ENCODE measurements at regions not wholly inside any gene's neighbourhood (a gene's known extent, or its start where the extent isn't known, plus 50 kb on each side); places are given as distances from the start of the nearest gene placed in this dataset.

- CTCF ChIA-PET, result no interaction called here
- Mint-ChIP-seq H3K27ac (no peak overlapping the region), H3K4me1 (no peaks in the 10 kb centered on the region), H3K27me3 (ENCODE audit: low read depth) (no peaks in the 10 kb centered on the region), H3K4me3 (no peak overlapping the region), H3K36me3 (peaks cover 4% of the 10 kb centered on the region), H3K9me3 (peaks cover 14% of the 10 kb centered on the region)
- TF ChIP-seq RORB (CRISPR knock-in tag; IDR thresholded peaks at IDR 0.05) (no peak), TEAD4 (CRISPR knock-in tag; IDR thresholded peaks at IDR 0.05) (no peak), NFATC4 (CRISPR knock-in tag; IDR thresholded peaks at IDR 0.05) (no peak), FOXK1 (CRISPR knock-in tag; IDR thresholded peaks at IDR 0.05) (no peak), PRDM15 (CRISPR knock-in tag; IDR thresholded peaks at IDR 0.05) (no peak), JUN (CRISPR knock-in tag; IDR thresholded peaks at IDR 0.05) (no peak), ERG (CRISPR knock-in tag; IDR thresholded peaks at IDR 0.05) (no peak), GRHL2 (CRISPR knock-in tag; IDR thresholded peaks at IDR 0.05; ENCODE audit: insufficient replicate concordance, severe bottlenecking) (no peak), KAT7 (CRISPR knock-in tag; IDR thresholded peaks at IDR 0.05; ENCODE audit: borderline replicate concordance) (no peak), SP1 (CRISPR knock-in tag; conservative IDR thresholded peaks at IDR 0.05) (no peak), TCF7 (CRISPR knock-in tag; IDR thresholded peaks at IDR 0.05; ENCODE audit: low read depth) (no peak), ZNF232 (CRISPR knock-in tag; IDR thresholded peaks at IDR 0.05) (no peak), ZNF317 (CRISPR knock-in tag; IDR thresholded peaks at IDR 0.05; ENCODE audit: borderline replicate concordance, low read depth) (no peak), NR1H2 (CRISPR knock-in tag; IDR thresholded peaks at IDR 0.05) (no peak)
- TF ChIP-seq, protein P1, sequence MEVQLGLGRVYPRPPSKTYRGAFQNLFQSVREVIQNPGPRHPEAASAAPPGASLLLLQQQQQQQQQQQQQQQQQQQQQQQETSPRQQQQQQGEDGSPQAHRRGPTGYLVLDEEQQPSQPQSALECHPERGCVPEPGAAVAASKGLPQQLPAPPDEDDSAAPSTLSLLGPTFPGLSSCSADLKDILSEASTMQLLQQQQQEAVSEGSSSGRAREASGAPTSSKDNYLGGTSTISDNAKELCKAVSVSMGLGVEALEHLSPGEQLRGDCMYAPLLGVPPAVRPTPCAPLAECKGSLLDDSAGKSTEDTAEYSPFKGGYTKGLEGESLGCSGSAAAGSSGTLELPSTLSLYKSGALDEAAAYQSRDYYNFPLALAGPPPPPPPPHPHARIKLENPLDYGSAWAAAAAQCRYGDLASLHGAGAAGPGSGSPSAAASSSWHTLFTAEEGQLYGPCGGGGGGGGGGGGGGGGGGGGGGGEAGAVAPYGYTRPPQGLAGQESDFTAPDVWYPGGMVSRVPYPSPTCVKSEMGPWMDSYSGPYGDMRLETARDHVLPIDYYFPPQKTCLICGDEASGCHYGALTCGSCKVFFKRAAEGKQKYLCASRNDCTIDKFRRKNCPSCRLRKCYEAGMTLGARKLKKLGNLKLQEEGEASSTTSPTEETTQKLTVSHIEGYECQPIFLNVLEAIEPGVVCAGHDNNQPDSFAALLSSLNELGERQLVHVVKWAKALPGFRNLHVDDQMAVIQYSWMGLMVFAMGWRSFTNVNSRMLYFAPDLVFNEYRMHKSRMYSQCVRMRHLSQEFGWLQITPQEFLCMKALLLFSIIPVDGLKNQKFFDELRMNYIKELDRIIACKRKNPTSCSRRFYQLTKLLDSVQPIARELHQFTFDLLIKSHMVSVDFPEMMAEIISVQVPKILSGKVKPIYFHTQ (CRISPR knock-in tag; IDR thresholded peaks at IDR 0.05), result no peak
- TF ChIP-seq, protein P2, sequence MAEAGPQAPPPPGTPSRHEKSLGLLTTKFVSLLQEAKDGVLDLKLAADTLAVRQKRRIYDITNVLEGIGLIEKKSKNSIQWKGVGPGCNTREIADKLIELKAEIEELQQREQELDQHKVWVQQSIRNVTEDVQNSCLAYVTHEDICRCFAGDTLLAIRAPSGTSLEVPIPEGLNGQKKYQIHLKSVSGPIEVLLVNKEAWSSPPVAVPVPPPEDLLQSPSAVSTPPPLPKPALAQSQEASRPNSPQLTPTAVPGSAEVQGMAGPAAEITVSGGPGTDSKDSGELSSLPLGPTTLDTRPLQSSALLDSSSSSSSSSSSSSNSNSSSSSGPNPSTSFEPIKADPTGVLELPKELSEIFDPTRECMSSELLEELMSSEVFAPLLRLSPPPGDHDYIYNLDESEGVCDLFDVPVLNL (CRISPR knock-in tag; IDR thresholded peaks at IDR 0.05; ENCODE audit: borderline replicate concordance, low read depth), result no peak
- TF ChIP-seq, protein P3, sequence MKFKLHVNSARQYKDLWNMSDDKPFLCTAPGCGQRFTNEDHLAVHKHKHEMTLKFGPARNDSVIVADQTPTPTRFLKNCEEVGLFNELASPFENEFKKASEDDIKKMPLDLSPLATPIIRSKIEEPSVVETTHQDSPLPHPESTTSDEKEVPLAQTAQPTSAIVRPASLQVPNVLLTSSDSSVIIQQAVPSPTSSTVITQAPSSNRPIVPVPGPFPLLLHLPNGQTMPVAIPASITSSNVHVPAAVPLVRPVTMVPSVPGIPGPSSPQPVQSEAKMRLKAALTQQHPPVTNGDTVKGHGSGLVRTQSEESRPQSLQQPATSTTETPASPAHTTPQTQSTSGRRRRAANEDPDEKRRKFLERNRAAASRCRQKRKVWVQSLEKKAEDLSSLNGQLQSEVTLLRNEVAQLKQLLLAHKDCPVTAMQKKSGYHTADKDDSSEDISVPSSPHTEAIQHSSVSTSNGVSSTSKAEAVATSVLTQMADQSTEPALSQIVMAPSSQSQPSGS (CRISPR knock-in tag; IDR thresholded peaks at IDR 0.05; ENCODE audit: borderline replicate concordance, low read depth), result no peak
- ATAC-seq, result no peak
- POLR2A ChIA-PET, result no interaction called here
- no peak for DNase-seq (ENCODE audit: low spot score)
Measured at GRCh38 chr2:129772190-129772579, 207.3 kb upstream of the RAB6C start.
